NB4 (cell line): ENCODE measurements at regions not wholly inside any gene's neighbourhood (a gene's known extent, or its start where the extent isn't known, plus 50 kb on each side); places are given as distances from the start of the nearest gene placed in this dataset.

Source experiments
- CTCF ChIP-seq: IDR thresholded peaks from one replicate; pipeline ENCODE4 v1.5.1; 2012; ENCODE audit warnings: low read depth, low read length
- POLR2A ChIP-seq: IDR thresholded peaks from 2 replicates; pipeline ENCODE4 v1.6.1; 2011; ENCODE audit warnings: mild to moderate bottlenecking; ENCODE audit not compliant: insufficient read length; ENCODE audit errors: extremely low read depth

- no peak for TF ChIP-seq CTCF
- no peak for TF ChIP-seq POLR2A
Observed at GRCh38 chr2:83695037-83695436, 764.0 kb downstream of the SUCLG1 start.
